CD8-positive, alpha-beta memory T cell (primary cell): ENCODE measurements at regions not wholly inside any gene's neighbourhood (a gene's known extent, or its start where the extent isn't known, plus 50 kb on each side); places are given as distances from the start of the nearest gene placed in this dataset.

Experiments used
- CTCF ChIA-PET: fragments of 350-600 bp; sonication (Branson Sonifier 250); formaldehyde crosslinking; loops from one replicate; lab custom pipeline; 2021; ENCODE audit warnings: antibody characterized with exemption; lab: Charles Lee
- POLR2A ChIA-PET: fragments of 350-600 bp; sonication (Branson Sonifier 250); formaldehyde crosslinking; loops from one replicate; lab custom pipeline; 2021; ENCODE audit warnings: antibody characterized with exemption; lab: Charles Lee
- DNase-seq, 5 donors: peaks; one replicate each; pipeline versions ENCODE4 v3.0.0 to v3.0.0-alpha.2; 2020 to 2022; ENCODE audit warnings: mixed read lengths in 1 of 5
- H3K27ac ChIP-seq: one replicate; pipeline ENCODE4 v1.7.0; 2013; ENCODE audit warnings: low read depth, mild to moderate bottlenecking, low read length, moderate library complexity
- H3K27me3 ChIP-seq: 2 replicates; pipeline ENCODE4 v1.7.0; 2013; ENCODE audit warnings: low read length, mild to moderate bottlenecking; ENCODE audit not compliant: insufficient read depth, poor library complexity, severe bottlenecking
- H3K36me3 ChIP-seq: 2 replicates; pipeline ENCODE4 v1.7.0; 2013; ENCODE audit warnings: mild to moderate bottlenecking, low read length, moderate library complexity; ENCODE audit not compliant: insufficient read depth
- H3K4me1 ChIP-seq: 2 replicates; pipeline ENCODE4 v1.7.0; 2013; ENCODE audit warnings: mild to moderate bottlenecking, low read length, moderate library complexity; ENCODE audit not compliant: insufficient read depth
- H3K4me3 ChIP-seq: 2 replicates; pipeline ENCODE4 v1.7.0; 2013; ENCODE audit warnings: mild to moderate bottlenecking, low read length
- H3K9me3 ChIP-seq: 2 replicates; pipeline ENCODE4 v1.7.0; 2013; ENCODE audit warnings: mild to moderate bottlenecking, low read length
- H3K27ac Mint-ChIP-seq, 8 donors: one replicate each; pipeline ENCODE4 v1.8.0; 2020 to 2021; ENCODE audit warnings: mixed read lengths in 8 of 8, mild to moderate bottlenecking in 6 of 8, inconsistent platforms in 3 of 8, moderate library complexity in 3 of 8
- H3K27me3 Mint-ChIP-seq, 2 donors: one replicate each; pipeline ENCODE4 v1.8.0; 2020 to 2021; ENCODE audit warnings: mixed read lengths in 2 of 2, mild to moderate bottlenecking in 1 of 2, moderate library complexity in 1 of 2
- H3K36me3 Mint-ChIP-seq, 3 donors: one replicate each; pipeline ENCODE4 v1.8.0; 2020 to 2021; ENCODE audit warnings: mixed read lengths in 3 of 3, inconsistent platforms in 1 of 3, mild to moderate bottlenecking in 1 of 3
- H3K4me1 Mint-ChIP-seq, 3 donors: one replicate each; pipeline ENCODE4 v1.8.0; 2020 to 2021; ENCODE audit warnings: mixed read lengths in 3 of 3, inconsistent platforms in 1 of 3, mild to moderate bottlenecking in 1 of 3
- H3K4me3 Mint-ChIP-seq, 7 donors: one replicate each; pipeline ENCODE4 v1.8.0; 2020 to 2021; ENCODE audit warnings: mixed read lengths in 7 of 7, mild to moderate bottlenecking in 6 of 7, moderate library complexity in 4 of 7, inconsistent platforms in 2 of 7
- H3K9me3 Mint-ChIP-seq, 5 donors: one replicate each; pipeline ENCODE4 v1.8.0; 2020 to 2022; ENCODE audit warnings: mixed read lengths in 5 of 5, mild to moderate bottlenecking in 3 of 5, moderate library complexity in 2 of 5, inconsistent platforms in 1 of 5

GRCh38 chr10:117948493-117948892 lies 98.2 kb downstream of the RAB11FIP2 start:
- POLR2A ChIA-PET = no interaction called here

GRCh38 chr10:117950408-117950807 lies 96.3 kb downstream of the RAB11FIP2 start:
- POLR2A ChIA-PET = no interaction called here
- no peak overlapping the region for H3K27ac Mint-ChIP-seq
- peaks cover 5 to 8% of the 10 kb centered on the region in 2 donors for H3K27me3 Mint-ChIP-seq
- no peaks in the 10 kb centered on the region for H3K4me1 Mint-ChIP-seq
- DNase-seq = no peak
- CTCF ChIA-PET = no interaction called here
- H3K4me1 ChIP-seq = no peaks in the 10 kb centered on the region
- no peaks in the 10 kb centered on the region for H3K36me3 ChIP-seq
- H3K9me3 ChIP-seq = no peaks in the 10 kb centered on the region
- peaks cover 0 to 2% (median 0%) of the 10 kb centered on the region in 5 donors for H3K9me3 Mint-ChIP-seq
- no peak overlapping the region for H3K27ac ChIP-seq
- H3K4me3 Mint-ChIP-seq = no peak overlapping the region
- no peaks in the 10 kb centered on the region for H3K36me3 Mint-ChIP-seq
- no peak overlapping the region for H3K4me3 ChIP-seq
- H3K27me3 ChIP-seq = no peaks in the 10 kb centered on the region

More at GRCh38 chr10:117948493-117948892, 98.2 kb downstream of the RAB11FIP2 start:
- Mint-ChIP-seq H3K36me3 (no peaks in the 10 kb centered on the region), H3K27me3 (peaks cover 4 to 5% of the 10 kb centered on the region in 2 donors), H3K4me3 (no peak overlapping the region), H3K9me3 (peaks cover 0 to 2% (median 0%) of the 10 kb centered on the region in 5 donors), H3K27ac (no peak overlapping the region), H3K4me1 (no peaks in the 10 kb centered on the region)
- Histone ChIP-seq H3K4me3 (no peak overlapping the region), H3K4me1 (no peaks in the 10 kb centered on the region), H3K27ac (no peak overlapping the region), H3K36me3 (no peaks in the 10 kb centered on the region), H3K9me3 (no peaks in the 10 kb centered on the region), H3K27me3 (no peaks in the 10 kb centered on the region)
- DNase-seq = no peak
- CTCF ChIA-PET = no interaction called here
